Chondrocyte (in vitro differentiated cells): ENCODE measurements at regions not wholly inside any gene's neighbourhood (a gene's known extent, or its start where the extent isn't known, plus 50 kb on each side); places are given as distances from the start of the nearest gene placed in this dataset.

Source experiments
- DNase-seq: peaks from one replicate; pipeline ENCODE4 v3.0.0; 2021; ENCODE audit warnings: mixed read lengths, low spot score
- H3K27ac Mint-ChIP-seq: one replicate; pipeline ENCODE4 v1.8.0; 2021; ENCODE audit warnings: mild to moderate bottlenecking, moderate library complexity, mixed read lengths; ENCODE audit not compliant: unreplicated experiment
- H3K27me3 Mint-ChIP-seq: 2 replicates; pipeline ENCODE4 v1.8.0; 2021; ENCODE audit warnings: low read depth, mixed read lengths
- H3K36me3 Mint-ChIP-seq: 2 replicates; pipeline ENCODE4 v1.8.0; 2021; ENCODE audit warnings: low read depth, mixed read lengths
- H3K4me1 Mint-ChIP-seq: 2 replicates; pipeline ENCODE4 v1.8.0; 2021; ENCODE audit warnings: low read depth, mild to moderate bottlenecking, mixed read lengths
- H3K4me3 Mint-ChIP-seq: one replicate; pipeline ENCODE4 v1.8.0; 2021; ENCODE audit warnings: mild to moderate bottlenecking, moderate library complexity, mixed read lengths; ENCODE audit not compliant: unreplicated experiment
- H3K9me3 Mint-ChIP-seq: 2 replicates; pipeline ENCODE4 v1.8.0; 2021; ENCODE audit warnings: low read depth, mixed read lengths
- CTCF ChIP-seq: fragments of 200-600 bp; sonication (generic); IDR thresholded peaks from 2 replicates; pipeline ENCODE4 v1.5.0; 2021; ENCODE audit warnings: antibody characterized with exemption, mild to moderate bottlenecking, moderate library complexity

- no peak for DNase-seq
- H3K4me1 Mint-ChIP-seq: peaks cover 27% of the 10 kb centered on the region
- peaks cover 7% of the 10 kb centered on the region for H3K9me3 Mint-ChIP-seq
- no peaks in the 10 kb centered on the region for H3K27me3 Mint-ChIP-seq
- no peak overlapping the region for H3K4me3 Mint-ChIP-seq
- H3K36me3 Mint-ChIP-seq: no peaks in the 10 kb centered on the region
- H3K27ac Mint-ChIP-seq: no peak overlapping the region
- no peak for TF ChIP-seq CTCF
Observed at GRCh38 chr15:35876762-35877161, 330.8 kb upstream of the DPH6 start.

GRCh38 chr15:35880896-35881295 lies 334.9 kb upstream of the DPH6 start:
- DNase-seq: no peak
- H3K27me3 Mint-ChIP-seq: no peaks in the 10 kb centered on the region
- H3K4me1 Mint-ChIP-seq: peaks cover 13% of the 10 kb centered on the region
- no peak for TF ChIP-seq CTCF
- peaks cover 7% of the 10 kb centered on the region for H3K9me3 Mint-ChIP-seq
- H3K4me3 Mint-ChIP-seq: no peak overlapping the region
- H3K27ac Mint-ChIP-seq: no peak overlapping the region
- H3K36me3 Mint-ChIP-seq: peaks cover 2% of the 10 kb centered on the region

GRCh38 chr15:35885870-35886269 lies 339.9 kb upstream of the DPH6 start:
- H3K27ac Mint-ChIP-seq: no peak overlapping the region
- no peak for DNase-seq
- no peaks in the 10 kb centered on the region for H3K27me3 Mint-ChIP-seq
- H3K9me3 Mint-ChIP-seq: no peaks in the 10 kb centered on the region
- no peak for TF ChIP-seq CTCF
- H3K4me1 Mint-ChIP-seq: peaks cover 4% of the 10 kb centered on the region
- H3K4me3 Mint-ChIP-seq: no peak overlapping the region
- H3K36me3 Mint-ChIP-seq: peaks cover 2% of the 10 kb centered on the region

- no peak for TF ChIP-seq CTCF
- DNase-seq: no peak
- H3K4me1 Mint-ChIP-seq: peaks cover 4% of the 10 kb centered on the region
- H3K9me3 Mint-ChIP-seq: no peaks in the 10 kb centered on the region
- no peaks in the 10 kb centered on the region for H3K27me3 Mint-ChIP-seq
- no peak overlapping the region for H3K27ac Mint-ChIP-seq
- no peak overlapping the region for H3K4me3 Mint-ChIP-seq
- peaks cover 2% of the 10 kb centered on the region for H3K36me3 Mint-ChIP-seq
Observed at GRCh38 chr15:35886765-35887164, 340.8 kb upstream of the DPH6 start.

- Mint-ChIP-seq H3K4me3 (no peak overlapping the region), H3K4me1 (peaks cover 4% of the 10 kb centered on the region), H3K36me3 (no peaks in the 10 kb centered on the region), H3K27ac (no peak overlapping the region), H3K27me3 (no peaks in the 10 kb centered on the region), H3K9me3 (no peaks in the 10 kb centered on the region)
- no peak for TF ChIP-seq CTCF
- no peak for DNase-seq
Observed at GRCh38 chr15:35888815-35889214, 342.9 kb upstream of the DPH6 start.
